IMR-90 (cell line): ENCODE measurements at regions not wholly inside any gene's neighbourhood (a gene's known extent, or its start where the extent isn't known, plus 50 kb on each side); places are given as distances from the start of the nearest gene placed in this dataset.

ENCODE experiments used
- ATAC-seq: fragments of 200-7000 bp; cut with Tn5 transposase; 2 replicates; pipeline ENCODE4 v1.9.1; 2020; ENCODE audit warnings: low read depth, mild to moderate bottlenecking, moderate library complexity
- BruUV-seq: library from RNA; stranded (reverse); fragments of 400-500 nt; replicated peaks from 2 replicates; lab custom pipeline; 2021; lab: Mats Ljungman, UMichigan
- CTCF ChIA-PET: fragments of 300-600 bp; formaldehyde crosslinking; extraction: SDS; loops from one replicate; lab custom pipeline; 2021; ENCODE audit warnings: antibody characterized with exemption; lab: Yijun Ruan, JAX
- POLR2A ChIA-PET: fragments of 300-600 bp; sonication (Branson Sonifier 250); formaldehyde crosslinking; loops from one replicate; lab custom pipeline; 2022; ENCODE audit warnings: antibody characterized with exemption; ENCODE audit not compliant: unreplicated experiment; lab: Charles Lee
- DNase-seq: peaks from one replicate; pipeline ENCODE4 v3.0.0; 2013
- H2AFZ ChIP-seq: replicated peaks from 2 replicates; pipeline ENCODE3; 2013; ENCODE audit warnings: low read length, mild to moderate bottlenecking; ENCODE audit not compliant: poor library complexity
- H2AK5ac ChIP-seq: 2 replicates; pipeline ENCODE4 v1.6.1; 2013; ENCODE audit warnings: low read depth, low read length, inconsistent platforms
- H2AK9ac ChIP-seq: replicated peaks from 2 replicates; pipeline ENCODE3; 2013; ENCODE audit warnings: mild to moderate bottlenecking, low read depth, low read length, moderate library complexity; ENCODE audit not compliant: poor library complexity
- H2BK120ac ChIP-seq: 2 replicates; pipeline ENCODE4 v1.6.1; 2013; ENCODE audit warnings: low read depth, low read length, inconsistent platforms
- H2BK15ac ChIP-seq: 3 replicates; pipeline ENCODE4 v1.6.1; 2013; ENCODE audit warnings: low read depth, low read length, inconsistent platforms
- H2BK20ac ChIP-seq: 2 replicates; pipeline ENCODE4 v1.6.1; 2013; ENCODE audit warnings: low read depth, mild to moderate bottlenecking, inconsistent platforms, low read length, moderate library complexity
- H2BK5ac ChIP-seq: 2 replicates; pipeline ENCODE4 v1.6.1; 2013; ENCODE audit warnings: mild to moderate bottlenecking, low read depth, low read length, inconsistent platforms; ENCODE audit not compliant: poor library complexity, severe bottlenecking
- H3K14ac ChIP-seq: replicated peaks from 2 replicates; pipeline ENCODE4 v1.6.1; 2013; ENCODE audit warnings: low read depth, low read length, inconsistent platforms
- H3K18ac ChIP-seq: 2 replicates; pipeline ENCODE4 v1.6.1; 2013; ENCODE audit warnings: low read depth, low read length, control low read depth
- H3K23ac ChIP-seq: 2 replicates; pipeline ENCODE4 v1.6.1; 2013; ENCODE audit warnings: low read depth, low read length, inconsistent platforms
- H3K27ac ChIP-seq: 2 replicates; pipeline ENCODE4 v1.5.1; 2013; ENCODE audit warnings: mild to moderate bottlenecking, control low read depth, low read length; ENCODE audit not compliant: insufficient read depth
- H3K27me3 ChIP-seq: 2 replicates; pipeline ENCODE4 v1.6.1; 2013; ENCODE audit warnings: low read length; ENCODE audit not compliant: control insufficient read depth, insufficient read depth
- H3K36me3 ChIP-seq: 2 replicates; pipeline ENCODE4 v1.6.1; 2013; ENCODE audit warnings: low read length, mixed read lengths; ENCODE audit not compliant: control insufficient read depth, insufficient read depth
- H3K4ac ChIP-seq: 2 replicates; pipeline ENCODE4 v1.6.1; 2013; ENCODE audit warnings: low read depth, low read length, inconsistent platforms
- H3K4me1 ChIP-seq: 2 replicates; pipeline ENCODE4 v1.6.1; 2013; ENCODE audit warnings: low read length, mixed read lengths; ENCODE audit not compliant: control insufficient read depth, insufficient read depth
- H3K4me2 ChIP-seq: 2 replicates; pipeline ENCODE4 v1.6.1; 2013; ENCODE audit warnings: low read depth, mild to moderate bottlenecking, control low read depth, low read length, moderate library complexity
- H3K4me3 ChIP-seq: 2 replicates; pipeline ENCODE4 v1.5.1; 2013; ENCODE audit warnings: low read depth, mild to moderate bottlenecking, control low read depth, low read length, moderate library complexity; ENCODE audit not compliant: insufficient read depth
- H3K56ac ChIP-seq: 2 replicates; pipeline ENCODE4 v1.6.1; 2013; ENCODE audit warnings: low read length, inconsistent platforms; ENCODE audit not compliant: insufficient read depth; ENCODE audit errors: extremely low read depth
- H3K79me1 ChIP-seq, 2 experiments: 2 replicates each; pipeline ENCODE4 v1.6.1; 2013; ENCODE audit warnings: low read length in 2 of 2, inconsistent platforms in 1 of 2, low read depth in 1 of 2
- H3K9ac ChIP-seq: 2 replicates; pipeline ENCODE4 v1.6.1; 2013; ENCODE audit warnings: low read depth, low read length, control low read depth
- H3K9me1 ChIP-seq: 2 replicates; pipeline ENCODE4 v1.6.1; 2013; ENCODE audit warnings: low read length, inconsistent platforms; ENCODE audit not compliant: insufficient read depth
- H3K9me3 ChIP-seq: 2 replicates; pipeline ENCODE4 v1.6.1; 2013; ENCODE audit warnings: low read length; ENCODE audit not compliant: control insufficient read depth, insufficient read depth
- H4K20me1 ChIP-seq: 2 replicates; pipeline ENCODE4 v1.6.1; 2013; ENCODE audit warnings: low read length, inconsistent platforms; ENCODE audit not compliant: insufficient read depth
- H4K5ac ChIP-seq: 2 replicates; pipeline ENCODE4 v1.6.1; 2013; ENCODE audit warnings: mild to moderate bottlenecking, low read depth, low read length, control low read depth
- H4K8ac ChIP-seq, 2 experiments: 2 replicates each; pipeline ENCODE4 v1.6.1; 2013; ENCODE audit warnings: low read depth in 2 of 2, low read length in 2 of 2, control low read depth in 1 of 2, inconsistent platforms in 1 of 2
- H4K91ac ChIP-seq: 2 replicates; pipeline ENCODE4 v1.6.1; 2013; ENCODE audit warnings: low read depth, low read length, inconsistent platforms; ENCODE audit not compliant: insufficient read depth
- BHLHE40 ChIP-seq: fragments of 150-350 bp; IDR thresholded peaks from 2 replicates; pipeline ENCODE4 v1.6.1; 2016; ENCODE audit warnings: mild to moderate bottlenecking, low read depth, low read length
- CEBPB ChIP-seq: IDR thresholded peaks from 2 replicates; pipeline ENCODE4 v1.6.1; 2012; ENCODE audit warnings: low read depth, low read length, improper control_type of control experiment
- CHD1 ChIP-seq: IDR thresholded peaks from 2 replicates; pipeline ENCODE4 v1.6.1; 2012; ENCODE audit warnings: low read depth, low read length, improper control_type of control experiment
- ELK1 ChIP-seq: fragments of 150-350 bp; IDR thresholded peaks from 2 replicates; pipeline ENCODE4 v1.6.1; 2016; ENCODE audit warnings: low read depth, mild to moderate bottlenecking, low read length, moderate library complexity, borderline replicate concordance
- FOS ChIP-seq: fragments of 150-350 bp; IDR thresholded peaks from 2 replicates; pipeline ENCODE4 v1.6.1; 2016; ENCODE audit warnings: low read depth, low read length
- MAFK ChIP-seq: IDR thresholded peaks from 2 replicates; pipeline ENCODE4 v1.6.1; 2012; ENCODE audit warnings: low read depth, low read length, improper control_type of control experiment
- NFE2L2 ChIP-seq: fragments of 150-350 bp; IDR thresholded peaks from 2 replicates; pipeline ENCODE4 v1.6.1; 2016; ENCODE audit warnings: low read depth, mild to moderate bottlenecking, low read length
- POLR2A ChIP-seq: IDR thresholded peaks from 2 replicates; pipeline ENCODE4 v1.6.1; 2012; ENCODE audit warnings: mild to moderate bottlenecking, low read depth, low read length
- RAD21 ChIP-seq: IDR thresholded peaks from 2 replicates; pipeline ENCODE4 v1.6.1; 2012; ENCODE audit warnings: low read length, improper control_type of control experiment
- RCOR1 ChIP-seq: IDR thresholded peaks from 2 replicates; pipeline ENCODE4 v1.6.1; 2012; ENCODE audit warnings: mild to moderate bottlenecking, low read length, improper control_type of control experiment; ENCODE audit not compliant: insufficient replicate concordance
- RFX5 ChIP-seq: IDR thresholded peaks from 2 replicates; pipeline ENCODE4 v1.8.0; 2012; ENCODE audit warnings: low read depth, mild to moderate bottlenecking, low read length, moderate library complexity
- SMC3 ChIP-seq: fragments of 150-350 bp; IDR thresholded peaks from 2 replicates; pipeline ENCODE4 v1.6.1; 2016; ENCODE audit warnings: low read depth, mild to moderate bottlenecking, antibody characterized with exemption, low read length, moderate library complexity
- WGBS, 2 experiments: methylation state at CpG; one replicate each; pipeline versions ENCODE4 v1.1.5 to v1.1.7; 2013; ENCODE audit warnings: missing lambda C conversion rate in 2 of 2; ENCODE audit not compliant: insufficient read length in 1 of 2; ENCODE audit errors: extremely low coverage in 2 of 2; 5-methylcytosine and 5-hydroxymethylcytosine counted together
- dilution Hi-C: fragments of 300-500 bp; cut with HindIII; formaldehyde crosslinking; loops from one replicate; pipeline ENCODE4 v1.14.3; 2018; ENCODE audit warnings: low sequenced_read_pairs; ENCODE audit not compliant: unreplicated experiment
- in situ Hi-C: fragments of 300-500 bp; cut with MboI; formaldehyde crosslinking; loops from 3 replicates; pipeline ENCODE4 v1.14.3; 2019; ENCODE audit warnings: low sequenced_read_pairs, inconsistent platforms, mixed read lengths
- intact Hi-C: fragments of 100-400 bp; cut with micrococcal nuclease; formaldehyde crosslinking; loops from 2 replicates; pipeline ENCODE4 v1.10.0; 2022
- TF ChIP-seq, protein P1 (sequence below): conservative IDR thresholded peaks from 2 replicates; pipeline ENCODE4 v1.5.1; 2012; ENCODE audit warnings: mild to moderate bottlenecking, low read depth, low read length, improper control_type of control experiment
- TF ChIP-seq, protein P2 (sequence below): fragments of 150-350 bp; IDR thresholded peaks from 2 replicates; pipeline ENCODE4 v1.6.1; 2017; ENCODE audit warnings: mild to moderate bottlenecking, antibody characterized with exemption, low read length, low read depth

DNA sequence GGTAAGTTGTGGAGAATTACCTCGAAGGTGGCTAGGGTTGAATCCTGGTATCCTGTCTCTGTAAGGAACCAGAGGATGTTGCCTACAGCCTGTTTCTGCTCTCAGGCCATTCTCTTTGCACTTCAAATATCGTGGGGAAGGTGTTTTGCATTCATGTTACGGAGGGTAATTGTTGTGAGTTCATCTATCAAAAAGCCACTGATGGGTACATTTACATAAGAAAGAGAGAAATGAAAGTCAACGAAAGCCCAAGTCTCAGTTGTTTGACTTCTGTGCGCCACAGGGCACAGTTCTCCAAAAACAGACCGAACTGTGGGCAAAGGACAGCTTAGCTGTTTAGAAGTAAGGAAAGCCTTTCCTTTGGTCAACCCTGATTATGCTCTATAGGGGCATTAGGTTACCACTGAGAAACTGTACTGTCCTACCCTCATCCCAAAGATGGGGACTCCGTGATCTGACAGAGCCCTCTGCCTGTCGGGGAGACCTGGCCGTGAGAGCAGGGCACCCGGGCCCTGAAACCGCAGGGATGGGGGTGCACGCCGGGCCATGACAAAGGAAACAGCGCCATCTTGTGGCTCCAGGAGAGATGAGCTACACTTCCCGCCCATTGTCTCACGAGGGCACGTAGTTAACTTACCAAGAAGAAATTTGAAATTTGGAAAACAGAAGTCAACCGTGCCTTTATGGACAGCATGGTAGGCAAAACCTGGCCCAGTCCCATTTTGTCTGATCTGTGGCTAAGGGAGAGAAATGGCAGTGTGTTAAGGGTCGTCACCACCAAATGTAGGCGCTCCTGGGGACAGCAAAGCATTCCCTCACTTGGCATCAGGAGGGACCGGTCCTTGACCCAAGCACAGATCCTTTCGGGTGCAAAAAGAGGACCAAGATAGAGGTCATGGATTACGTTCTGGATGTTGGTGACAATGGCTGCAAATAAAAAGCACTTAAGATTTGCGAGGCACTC, 74.5 kb upstream of the DYNLRB2 start:
- Histone ChIP-seq H2BK15ac (no peak overlapping the region), H3K23ac (no peak overlapping the region), H2BK5ac (no peak overlapping the region), H4K8ac (no peak overlapping the region), H2BK120ac (no peak overlapping the region), H2AFZ (peak overlapping the region; percentile 66), H3K79me1 (no peaks in the 10 kb centered on the region), H2BK20ac (no peak overlapping the region), H3K4me3 (no peak overlapping the region), H3K9me1 (no peaks in the 10 kb centered on the region), H3K4me2 (no peak overlapping the region), H3K9me3 (no peaks in the 10 kb centered on the region), H4K5ac (no peak overlapping the region), H3K14ac (no peak overlapping the region), H4K20me1 (no peaks in the 10 kb centered on the region), H2AK9ac (peak overlapping the region; percentile 39), H3K27ac (no peak overlapping the region), H3K27me3 (no peaks in the 10 kb centered on the region), H2AK5ac (no peak overlapping the region), H3K4ac (no peak overlapping the region), H3K9ac (no peak overlapping the region), H3K18ac (no peak overlapping the region), H4K91ac (no peak overlapping the region), H3K36me3 (no peaks in the 10 kb centered on the region), H3K4me1 (no peaks in the 10 kb centered on the region), H3K56ac (no peak overlapping the region)
- in situ Hi-C loops: no loop called here
- 17% methylated on average over 2 of the region's 24 CpGs; no CpG with 5 or more reads in 1 of the 2 experiments for WGBS, 2 experiments
- BruUV-seq: no TSS peak
- dilution Hi-C loops: no loop called here
- ChIA-PET CTCF (interaction anchor here (0.6 to 1.0 kb wide), 3 partner anchors 8 to 1084 kb away, joined by 3 read pairs; no protein-coding TSS in a partner anchor), POLR2A (no interaction called here)
- DNase-seq (peak; percentile 24), ATAC-seq (peak; percentile 65)
- intact Hi-C loops: loop anchor here (5.0 kb wide), 1 partner anchor 469 kb away; no protein-coding TSS in a partner anchor
- TF ChIP-seq CHD1 (no peak), FOS (no peak), RAD21 (peak; percentile 77), ELK1 (no peak), BHLHE40 (no peak), RFX5 (no peak), RCOR1 (no peak), CEBPB (no peak), SMC3 (peak; percentile 63), NFE2L2 (no peak), POLR2A (no peak), MAFK (no peak)
- TF ChIP-seq, protein P1, sequence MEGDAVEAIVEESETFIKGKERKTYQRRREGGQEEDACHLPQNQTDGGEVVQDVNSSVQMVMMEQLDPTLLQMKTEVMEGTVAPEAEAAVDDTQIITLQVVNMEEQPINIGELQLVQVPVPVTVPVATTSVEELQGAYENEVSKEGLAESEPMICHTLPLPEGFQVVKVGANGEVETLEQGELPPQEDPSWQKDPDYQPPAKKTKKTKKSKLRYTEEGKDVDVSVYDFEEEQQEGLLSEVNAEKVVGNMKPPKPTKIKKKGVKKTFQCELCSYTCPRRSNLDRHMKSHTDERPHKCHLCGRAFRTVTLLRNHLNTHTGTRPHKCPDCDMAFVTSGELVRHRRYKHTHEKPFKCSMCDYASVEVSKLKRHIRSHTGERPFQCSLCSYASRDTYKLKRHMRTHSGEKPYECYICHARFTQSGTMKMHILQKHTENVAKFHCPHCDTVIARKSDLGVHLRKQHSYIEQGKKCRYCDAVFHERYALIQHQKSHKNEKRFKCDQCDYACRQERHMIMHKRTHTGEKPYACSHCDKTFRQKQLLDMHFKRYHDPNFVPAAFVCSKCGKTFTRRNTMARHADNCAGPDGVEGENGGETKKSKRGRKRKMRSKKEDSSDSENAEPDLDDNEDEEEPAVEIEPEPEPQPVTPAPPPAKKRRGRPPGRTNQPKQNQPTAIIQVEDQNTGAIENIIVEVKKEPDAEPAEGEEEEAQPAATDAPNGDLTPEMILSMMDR: peak; percentile 64
- TF ChIP-seq, protein P2, sequence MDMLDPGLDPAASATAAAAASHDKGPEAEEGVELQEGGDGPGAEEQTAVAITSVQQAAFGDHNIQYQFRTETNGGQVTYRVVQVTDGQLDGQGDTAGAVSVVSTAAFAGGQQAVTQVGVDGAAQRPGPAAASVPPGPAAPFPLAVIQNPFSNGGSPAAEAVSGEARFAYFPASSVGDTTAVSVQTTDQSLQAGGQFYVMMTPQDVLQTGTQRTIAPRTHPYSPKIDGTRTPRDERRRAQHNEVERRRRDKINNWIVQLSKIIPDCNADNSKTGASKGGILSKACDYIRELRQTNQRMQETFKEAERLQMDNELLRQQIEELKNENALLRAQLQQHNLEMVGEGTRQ: no peak
